K562 (cell line): ENCODE measurements at regions not wholly inside any gene's neighbourhood (a gene's known extent, or its start where the extent isn't known, plus 50 kb on each side); places are given as distances from the start of the nearest gene placed in this dataset.
"Not testable (repeated sequence)": the region's sequence is repeated elsewhere in the genome, so short reads cannot be mapped to it uniquely, and the experiment has no call there.

Source experiments
- CBX1 ChIP-seq: sonication (generic); IDR thresholded peaks from 2 replicates; pipeline ENCODE4 v1.6.1; 2016; ENCODE audit warnings: antibody characterized with exemption, low read depth, mild to moderate bottlenecking
- CTCF ChIP-seq, 3 experiments: IDR thresholded peaks in 2 of 3; conservative IDR thresholded peaks in 1 of 3; 2 replicates each; pipeline ENCODE4 v1.5.1; 2011 to 2012; ENCODE audit warnings: low read length in 3 of 3, mild to moderate bottlenecking in 3 of 3, control low read depth in 2 of 3, improper control_type of control experiment in 1 of 3, inconsistent platforms in 1 of 3, low read depth in 1 of 3, mixed read lengths in 1 of 3, moderate library complexity in 1 of 3; ENCODE audit not compliant: insufficient read depth in 2 of 3
- HDAC6 ChIP-seq: IDR thresholded peaks from 2 replicates; pipeline ENCODE4 v1.6.1; 2012; ENCODE audit warnings: low read depth, mild to moderate bottlenecking, control low read depth, inconsistent platforms, low read length, moderate library complexity
- LEF1 ChIP-seq: fragments of 450-650 bp; IDR thresholded peaks from 2 replicates; pipeline ENCODE4 v1.6.1; 2016; ENCODE audit warnings: mild to moderate bottlenecking
- MXI1 ChIP-seq: IDR thresholded peaks from 2 replicates; pipeline ENCODE4 v1.6.1; 2011; ENCODE audit warnings: low read depth, mild to moderate bottlenecking, improper control_type of control experiment, low read length
- NFE2L1 ChIP-seq: fragments of 450-650 bp; IDR thresholded peaks from 2 replicates; pipeline ENCODE4 v1.6.1; 2016; ENCODE audit warnings: missing genetic modification characterization, low read depth, mild to moderate bottlenecking, missing compliant biosample characterization, moderate library complexity, borderline replicate concordance
- REST ChIP-seq, 2 experiments: fragments of 450-650 bp; formaldehyde crosslinking in 1 of 2; IDR thresholded peaks; 2 replicates each; pipeline versions ENCODE4 v1.4.0 to v1.6.1; 2014 to 2020; ENCODE audit warnings: mild to moderate bottlenecking in 2 of 2, borderline replicate concordance in 1 of 2, low read depth in 1 of 2
- SRSF3 ChIP-seq: fragments of 200-400 bp; formaldehyde crosslinking; IDR thresholded peaks from 2 replicates; pipeline ENCODE4 v1.6.1; 2016; ENCODE audit warnings: mild to moderate bottlenecking, low read length, moderate library complexity; ENCODE audit not compliant: insufficient read depth
- ZNF232 ChIP-seq: sonication (generic); formaldehyde crosslinking; IDR thresholded peaks from 2 replicates; pipeline ENCODE4 v1.8.0; 2022; ENCODE audit warnings: mild to moderate bottlenecking, missing genetic modification reagents
- TF ChIP-seq, protein P1 (sequence below): IDR thresholded peaks from 2 replicates; pipeline ENCODE4 v1.6.1; 2016; ENCODE audit warnings: missing genetic modification characterization, missing compliant biosample characterization

- TF ChIP-seq NFE2L1 (tag); ZNF232 (CRISPR knock-in tag); SRSF3; HDAC6; REST (IDR thresholded peaks at IDR 0.05; ENCODE audit: borderline replicate concordance); REST (CRISPR knock-in tag; IDR thresholded peaks at IDR 0.05; ENCODE audit: low read depth); CTCF (IDR thresholded peaks at IDR 0.05 in 2 of 3, conservative IDR thresholded peaks at IDR 0.05 in 1 of 3; ENCODE audit: insufficient read depth in 2 of 3, low read depth in 1 of 3, low read length in 3 of 3); LEF1; MXI1; CBX1: not testable (repeated sequence)
- TF ChIP-seq, protein P1, sequence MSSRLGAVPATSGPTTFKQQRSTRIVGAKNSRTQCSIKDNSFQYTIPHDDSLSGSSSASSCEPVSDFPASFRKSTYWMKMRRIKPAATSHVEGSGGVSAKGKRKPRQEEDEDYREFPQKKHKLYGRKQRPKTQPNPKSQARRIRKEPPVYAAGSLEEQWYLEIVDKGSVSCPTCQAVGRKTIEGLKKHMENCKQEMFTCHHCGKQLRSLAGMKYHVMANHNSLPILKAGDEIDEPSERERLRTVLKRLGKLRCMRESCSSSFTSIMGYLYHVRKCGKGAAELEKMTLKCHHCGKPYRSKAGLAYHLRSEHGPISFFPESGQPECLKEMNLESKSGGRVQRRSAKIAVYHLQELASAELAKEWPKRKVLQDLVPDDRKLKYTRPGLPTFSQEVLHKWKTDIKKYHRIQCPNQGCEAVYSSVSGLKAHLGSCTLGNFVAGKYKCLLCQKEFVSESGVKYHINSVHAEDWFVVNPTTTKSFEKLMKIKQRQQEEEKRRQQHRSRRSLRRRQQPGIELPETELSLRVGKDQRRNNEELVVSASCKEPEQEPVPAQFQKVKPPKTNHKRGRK (tag): not testable (repeated sequence)
These were observed 147.2 kb upstream of the TRIB2 start for GRCh38 chr2:12569510-12569909.
